Large intestine (tissue), 3 donors: ENCODE measurements at regions not wholly inside any gene's neighbourhood (a gene's known extent, or its start where the extent isn't known, plus 50 kb on each side); places are given as distances from the start of the nearest gene placed in this dataset.

Experiments
- DNase-seq, 2 donors: peaks; one replicate each; pipeline versions ENCODE4 v3.0.0 to v3.0.0-alpha.2; 2013
- H3K27ac ChIP-seq: one replicate; pipeline ENCODE4 v1.5.1; 2013; ENCODE audit warnings: low read length
- H3K27me3 ChIP-seq: 2 replicates; pipeline ENCODE4 v1.6.1; 2013; ENCODE audit warnings: low read length; ENCODE audit not compliant: control insufficient read depth, insufficient read depth
- H3K36me3 ChIP-seq: 2 replicates; pipeline ENCODE4 v1.6.1; 2013; ENCODE audit warnings: low read length; ENCODE audit not compliant: control insufficient read depth, insufficient read depth
- H3K4me1 ChIP-seq: one replicate; pipeline ENCODE4 v1.6.1; 2013; ENCODE audit warnings: low read length; ENCODE audit not compliant: control insufficient read depth, insufficient read depth
- H3K4me3 ChIP-seq: one replicate; pipeline ENCODE4 v1.5.1; 2013; ENCODE audit warnings: low read length
- H3K9me3 ChIP-seq: one replicate; pipeline ENCODE4 v1.6.1; 2013; ENCODE audit warnings: mild to moderate bottlenecking, low read depth, low read length, moderate library complexity; ENCODE audit not compliant: control insufficient read depth
- WGBS: methylation state at CpG from one replicate; pipeline ENCODE4 v1.1.5; 2013; ENCODE audit warnings: low lambda C conversion rate; ENCODE audit not compliant: insufficient coverage; 5-methylcytosine and 5-hydroxymethylcytosine counted together

DNA sequence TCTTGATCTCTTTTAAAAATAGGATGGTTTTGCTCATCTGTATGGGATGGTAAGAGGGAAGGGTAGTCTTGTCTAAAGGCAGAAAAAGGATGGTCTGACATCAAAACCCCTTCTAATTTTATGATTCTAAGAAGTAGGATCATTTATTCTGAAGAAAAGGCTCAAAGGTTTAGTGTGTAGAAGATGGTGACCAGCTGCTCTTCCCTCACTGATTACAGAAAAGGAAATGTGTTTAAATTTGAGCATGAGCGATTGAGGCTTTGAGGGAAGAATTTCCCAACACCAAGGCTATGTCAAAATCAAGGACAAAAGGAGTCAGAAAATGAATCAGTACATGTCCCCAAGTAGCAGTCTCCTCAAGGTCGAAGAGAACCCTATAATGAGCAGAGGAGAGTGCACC is 909.8 kb downstream of the EFNB2 start:
- Histone ChIP-seq H3K4me1 (no peaks in the 10 kb centered on the region), H3K4me3 (no peak overlapping the region), H3K36me3 (no peaks in the 10 kb centered on the region), H3K27ac (no peak overlapping the region), H3K9me3 (no peaks in the 10 kb centered on the region), H3K27me3 (no peaks in the 10 kb centered on the region)
- 80% methylated on average over 1 of the region's 2 CpGs for WGBS
- no peak for DNase-seq

GRCh38 chr13:105616333-105617075 is 919.0 kb downstream of the EFNB2 start:
- WGBS = 100% methylated on average over 2 of the region's 6 CpGs
- Histone ChIP-seq H3K36me3 (no peaks in the 10 kb centered on the region), H3K27ac (no peak overlapping the region), H3K27me3 (no peaks in the 10 kb centered on the region), H3K4me1 (no peaks in the 10 kb centered on the region), H3K4me3 (no peak overlapping the region), H3K9me3 (no peaks in the 10 kb centered on the region)
- DNase-seq = no peak

DNA sequence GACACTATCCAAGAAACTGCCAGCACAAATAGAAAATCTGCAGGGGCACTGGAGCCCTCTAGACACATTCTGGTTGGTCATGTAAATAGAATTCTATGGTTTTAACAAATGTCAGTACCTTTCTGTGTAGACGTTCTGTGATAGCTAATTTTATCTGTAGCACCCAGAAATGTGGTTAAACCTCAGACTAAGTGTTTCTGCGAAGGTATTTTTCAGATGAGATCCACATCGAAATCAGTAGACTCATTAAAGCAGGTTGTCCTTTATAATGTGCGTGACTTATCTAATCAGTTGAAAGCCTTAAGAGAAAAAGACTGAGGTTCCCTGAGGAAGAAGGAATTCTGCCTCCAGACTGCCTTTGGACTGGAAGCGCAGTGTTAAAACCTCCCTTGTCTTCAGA is 922.9 kb downstream of the EFNB2 start:
- H3K27me3 ChIP-seq = no peaks in the 10 kb centered on the region
- no peaks in the 10 kb centered on the region for H3K4me1 ChIP-seq
- no peak overlapping the region for H3K4me3 ChIP-seq
- H3K9me3 ChIP-seq = no peaks in the 10 kb centered on the region
- no peak for DNase-seq
- H3K36me3 ChIP-seq = no peaks in the 10 kb centered on the region
- 80% methylated on average over 1 of the region's 5 CpGs for WGBS
- H3K27ac ChIP-seq = no peak overlapping the region

DNA sequence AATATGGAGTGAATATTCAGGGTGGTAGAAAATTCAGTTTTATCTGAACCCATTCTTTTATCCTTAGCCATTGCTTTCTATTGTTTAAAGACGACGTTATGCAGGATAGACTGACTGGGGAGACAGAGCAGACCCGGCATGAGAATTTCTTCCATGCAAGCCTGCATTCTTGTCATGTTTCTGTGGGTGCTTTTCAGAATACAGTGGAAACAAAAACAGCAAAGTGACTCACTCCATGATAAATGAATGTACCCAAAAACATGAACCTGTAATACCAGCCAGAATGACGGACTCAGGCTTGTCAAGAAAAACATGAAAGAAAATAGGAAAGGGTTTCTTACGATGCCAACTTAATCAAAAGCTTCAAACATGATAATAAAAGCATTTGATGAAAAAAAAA is 924.0 kb downstream of the EFNB2 start:
- no peak overlapping the region for H3K4me3 ChIP-seq
- no peaks in the 10 kb centered on the region for H3K36me3 ChIP-seq
- H3K27me3 ChIP-seq = no peaks in the 10 kb centered on the region
- no peaks in the 10 kb centered on the region for H3K9me3 ChIP-seq
- H3K27ac ChIP-seq = no peak overlapping the region
- WGBS = 60% methylated on average over 4 of the region's 5 CpGs
- DNase-seq = no peak
- no peaks in the 10 kb centered on the region for H3K4me1 ChIP-seq

DNA sequence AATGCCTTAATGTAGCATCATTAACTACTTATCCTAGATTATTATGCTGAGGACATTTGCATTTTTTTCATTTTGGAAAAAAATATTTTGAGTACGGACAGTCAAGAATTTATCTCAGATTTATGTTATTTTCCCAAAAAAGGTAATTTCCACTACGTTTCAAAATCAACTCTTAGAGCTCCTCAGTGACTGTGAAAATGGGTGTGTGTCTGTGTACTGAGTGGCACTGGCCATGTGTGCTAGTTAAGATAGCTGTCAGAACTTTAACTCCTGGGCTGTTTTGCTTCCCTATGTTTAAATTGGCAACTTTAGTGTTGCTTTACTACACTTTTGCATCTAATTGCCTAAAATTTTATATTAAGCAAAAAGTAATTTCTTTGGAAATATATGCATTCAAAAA is 927.4 kb downstream of the EFNB2 start:
- no peak overlapping the region for H3K27ac ChIP-seq
- WGBS = 60% methylated on average over 1 of the region's 2 CpGs
- no peaks in the 10 kb centered on the region for H3K9me3 ChIP-seq
- H3K36me3 ChIP-seq = no peaks in the 10 kb centered on the region
- H3K4me3 ChIP-seq = no peak overlapping the region
- peak in 1 of 2 donors; percentile 23 for DNase-seq
- H3K27me3 ChIP-seq = no peaks in the 10 kb centered on the region
- H3K4me1 ChIP-seq = no peaks in the 10 kb centered on the region

DNA sequence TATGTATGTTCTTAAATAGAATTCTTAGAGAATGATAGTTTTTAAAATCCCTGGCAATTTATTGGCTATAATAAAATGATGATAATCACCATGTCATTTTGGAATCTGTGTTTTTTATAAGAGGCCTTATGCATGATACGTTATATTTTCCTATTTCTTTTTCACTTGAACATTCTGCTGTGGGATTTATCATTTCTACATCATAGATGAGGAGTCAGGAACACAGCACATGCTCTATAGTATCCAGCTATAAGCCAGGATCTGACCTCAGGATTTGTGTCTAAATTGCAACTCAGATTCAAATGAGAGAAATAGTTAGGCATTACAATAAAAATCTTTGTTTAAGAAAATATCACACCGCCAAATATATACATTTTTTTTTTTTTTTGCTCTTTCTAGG is 928.0 kb downstream of the EFNB2 start:
- Histone ChIP-seq H3K27ac (no peak overlapping the region), H3K4me3 (no peak overlapping the region), H3K27me3 (no peaks in the 10 kb centered on the region), H3K36me3 (no peaks in the 10 kb centered on the region), H3K4me1 (no peaks in the 10 kb centered on the region), H3K9me3 (no peaks in the 10 kb centered on the region)
- no peak for DNase-seq
- 89% methylated on average over 2 of the region's 2 CpGs for WGBS

- no peak for DNase-seq
- Histone ChIP-seq H3K4me3 (no peak overlapping the region), H3K27ac (no peak overlapping the region), H3K9me3 (no peaks in the 10 kb centered on the region), H3K4me1 (no peaks in the 10 kb centered on the region), H3K36me3 (no peaks in the 10 kb centered on the region), H3K27me3 (no peaks in the 10 kb centered on the region)
- WGBS = no CpG with 5 or more reads among the region's 2 CpGs
Measured at GRCh38 chr13:105607016-105607415, 928.4 kb downstream of the EFNB2 start.

DNA sequence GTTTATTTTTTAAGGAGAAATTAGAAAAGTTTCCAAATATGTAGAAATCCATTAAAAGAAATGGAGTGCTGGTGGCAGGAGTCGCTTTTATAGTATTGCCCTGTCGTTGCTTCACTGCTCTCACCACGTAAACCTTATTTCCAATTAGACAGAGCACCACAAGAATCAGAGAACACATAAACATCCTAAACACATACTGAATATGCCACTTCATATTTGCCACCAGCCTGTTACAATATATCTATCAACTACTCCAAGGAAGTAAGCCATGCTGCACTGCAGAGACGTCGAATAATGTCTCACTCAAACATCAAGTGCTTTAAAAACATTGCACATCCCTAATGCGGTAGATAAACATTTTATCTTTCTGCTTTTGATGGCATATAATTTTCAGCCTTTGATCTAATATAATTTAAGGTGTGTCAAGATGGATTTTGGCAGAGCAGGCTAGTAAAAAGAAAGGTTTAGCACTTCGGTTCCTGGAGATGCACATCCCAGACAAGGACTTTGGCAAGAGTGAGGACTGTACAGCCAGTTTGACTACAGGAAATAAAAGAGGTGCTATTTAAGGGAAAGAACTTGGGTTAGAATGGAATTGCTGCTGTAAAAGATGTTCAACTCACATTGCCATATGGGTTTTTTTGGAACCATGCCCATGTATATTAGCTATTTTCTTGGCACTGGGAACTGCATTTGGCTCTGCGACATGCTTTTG is 932.3 kb downstream of the EFNB2 start:
- no peaks in the 10 kb centered on the region for H3K4me1 ChIP-seq
- WGBS = 89% methylated on average over 3 of the region's 8 CpGs
- no peak for DNase-seq

GRCh38 chr13:105599477-105600037 is 935.9 kb downstream of the EFNB2 start:
- Histone ChIP-seq H3K4me3 (no peak overlapping the region), H3K27ac (no peak overlapping the region), H3K27me3 (no peaks in the 10 kb centered on the region), H3K4me1 (no peaks in the 10 kb centered on the region), H3K9me3 (no peaks in the 10 kb centered on the region), H3K36me3 (no peaks in the 10 kb centered on the region)
- no peak for DNase-seq
- WGBS = 86% methylated on average over 2 of the region's 6 CpGs

More for the DNA sequence above, 932.3 kb downstream of the EFNB2 start:
- no peaks in the 10 kb centered on the region for H3K9me3 ChIP-seq
- H3K36me3 ChIP-seq = no peaks in the 10 kb centered on the region
- H3K27me3 ChIP-seq = no peaks in the 10 kb centered on the region
- H3K27ac ChIP-seq = no peak overlapping the region
- no peak overlapping the region for H3K4me3 ChIP-seq

- H3K36me3 ChIP-seq = no peaks in the 10 kb centered on the region
- H3K4me3 ChIP-seq = no peak overlapping the region
- no CpG with 5 or more reads among the region's 2 CpGs for WGBS
Measured at GRCh38 chr13:105598529-105598928, 936.9 kb downstream of the EFNB2 start.

More at GRCh38 chr13:105598529-105598928, 936.9 kb downstream of the EFNB2 start:
- Histone ChIP-seq H3K27ac (no peak overlapping the region), H3K4me1 (no peaks in the 10 kb centered on the region), H3K9me3 (no peaks in the 10 kb centered on the region), H3K27me3 (no peaks in the 10 kb centered on the region)
- no peak for DNase-seq
